ENCODE measurements at regions not wholly inside any gene's neighbourhood (a gene's known extent, or its start where the extent isn't known, plus 50 kb on each side); places are given as distances from the start of the nearest gene placed in this dataset.

DNA sequence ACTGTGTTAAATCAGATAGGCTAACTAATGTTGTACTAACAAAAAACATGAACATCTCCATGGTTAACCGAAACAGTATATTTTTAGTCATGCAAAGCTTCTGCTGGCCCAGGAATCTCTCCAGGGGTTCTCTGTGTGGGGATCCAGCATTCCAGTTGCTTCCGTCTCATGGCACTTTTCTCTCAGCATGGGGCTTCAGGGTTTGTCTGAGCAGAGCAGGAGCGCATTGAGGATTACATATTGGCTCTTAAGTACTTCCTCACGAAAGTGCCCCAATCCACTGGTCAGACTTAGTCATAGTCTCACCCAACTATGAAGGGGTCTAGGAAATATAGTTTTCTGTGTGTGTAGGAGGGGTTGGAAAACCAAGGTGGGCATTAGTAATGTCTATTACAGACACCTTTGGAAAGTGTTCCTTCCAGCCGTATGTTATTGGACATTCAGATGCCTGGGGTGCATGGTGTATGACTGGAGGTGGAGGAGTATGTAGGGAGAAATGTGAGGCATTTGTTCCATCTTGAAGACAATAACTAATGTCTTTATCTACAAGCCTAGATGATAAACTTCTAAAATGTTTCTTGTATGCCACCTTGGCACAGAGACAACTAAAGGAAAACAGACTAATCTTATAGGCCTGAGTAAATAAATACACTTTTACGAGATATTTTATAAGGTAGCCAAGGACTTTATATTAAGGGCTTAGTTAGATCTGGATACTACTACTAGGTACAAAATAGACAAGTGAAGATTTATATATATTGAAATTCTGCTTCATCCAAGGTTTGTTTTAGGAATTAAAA, 123.8 kb upstream of the ZEB2 start:
- TF ChIP-seq POLR2A (IDR thresholded peaks at IDR 0.05): no peak
- TF ChIP-seq, protein P1, sequence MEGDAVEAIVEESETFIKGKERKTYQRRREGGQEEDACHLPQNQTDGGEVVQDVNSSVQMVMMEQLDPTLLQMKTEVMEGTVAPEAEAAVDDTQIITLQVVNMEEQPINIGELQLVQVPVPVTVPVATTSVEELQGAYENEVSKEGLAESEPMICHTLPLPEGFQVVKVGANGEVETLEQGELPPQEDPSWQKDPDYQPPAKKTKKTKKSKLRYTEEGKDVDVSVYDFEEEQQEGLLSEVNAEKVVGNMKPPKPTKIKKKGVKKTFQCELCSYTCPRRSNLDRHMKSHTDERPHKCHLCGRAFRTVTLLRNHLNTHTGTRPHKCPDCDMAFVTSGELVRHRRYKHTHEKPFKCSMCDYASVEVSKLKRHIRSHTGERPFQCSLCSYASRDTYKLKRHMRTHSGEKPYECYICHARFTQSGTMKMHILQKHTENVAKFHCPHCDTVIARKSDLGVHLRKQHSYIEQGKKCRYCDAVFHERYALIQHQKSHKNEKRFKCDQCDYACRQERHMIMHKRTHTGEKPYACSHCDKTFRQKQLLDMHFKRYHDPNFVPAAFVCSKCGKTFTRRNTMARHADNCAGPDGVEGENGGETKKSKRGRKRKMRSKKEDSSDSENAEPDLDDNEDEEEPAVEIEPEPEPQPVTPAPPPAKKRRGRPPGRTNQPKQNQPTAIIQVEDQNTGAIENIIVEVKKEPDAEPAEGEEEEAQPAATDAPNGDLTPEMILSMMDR (IDR thresholded peaks at IDR 0.05): no peak

Measured in Peyer's patch (tissue), 4 donors.